ENCODE measurements at regions not wholly inside any gene's neighbourhood (a gene's known extent, or its start where the extent isn't known, plus 50 kb on each side); places are given as distances from the start of the nearest gene placed in this dataset.
"Not testable (repeated sequence)": the region's sequence is repeated elsewhere in the genome, so short reads cannot be mapped to it uniquely, and the experiment has no call there.

- not testable (repeated sequence) for DNase-seq
Observed at GRCh38 chr2:132220589-132220988, 58.8 kb upstream of the ANKRD30BL start.

- not testable (repeated sequence) for DNase-seq
Observed at GRCh38 chr2:132221886-132222285, 60.1 kb upstream of the ANKRD30BL start.

- DNase-seq, result no peak
Observed at GRCh38 chr2:132252191-132252893, 90.6 kb upstream of the ANKRD30BL start.

GRCh38 chr2:132252894-132253264, 91.1 kb upstream of the ANKRD30BL start:
- DNase-seq, result no peak

- DNase-seq, result no peak
Observed at GRCh38 chr2:132253496-132254305, 91.9 kb upstream of the ANKRD30BL start.

- DNase-seq, result not testable (repeated sequence)
Observed at GRCh38 chr2:132254306-132254919, 92.7 kb upstream of the ANKRD30BL start.

- no peak for DNase-seq
Observed at GRCh38 chr2:132255714-132256113, 94.0 kb upstream of the ANKRD30BL start.

GRCh38 chr2:132256251-132256902, 94.6 kb upstream of the ANKRD30BL start:
- no peak for DNase-seq

- not testable (repeated sequence) for DNase-seq
Observed at GRCh38 chr2:132256903-132257300, 95.2 kb upstream of the ANKRD30BL start.

GRCh38 chr2:132257301-132258171, 95.8 kb upstream of the ANKRD30BL start:
- DNase-seq, result not testable (repeated sequence)

GRCh38 chr2:132259276-132259675, 97.5 kb upstream of the ANKRD30BL start:
- DNase-seq, result not testable (repeated sequence)

- DNase-seq, result not testable (repeated sequence)
Observed at GRCh38 chr2:132265595-132265994, 103.8 kb upstream of the ANKRD30BL start.

GRCh38 chr2:132267105-132267497, 105.3 kb upstream of the ANKRD30BL start:
- DNase-seq, result no peak

GRCh38 chr2:132267498-132268283, 105.9 kb upstream of the ANKRD30BL start:
- not testable (repeated sequence) for DNase-seq

- DNase-seq, result peak; percentile 34 to 46
Observed at GRCh38 chr2:132268284-132268976, 106.7 kb upstream of the ANKRD30BL start.

- no peak for DNase-seq
Observed at GRCh38 chr2:132268977-132269523, 107.3 kb upstream of the ANKRD30BL start.

GRCh38 chr2:132270255-132270654, 108.5 kb upstream of the ANKRD30BL start:
- DNase-seq, result no peak

GRCh38 chr2:132270981-132271546, 109.3 kb upstream of the ANKRD30BL start:
- no peak for DNase-seq

GRCh38 chr2:132271794-132272193, 110.0 kb upstream of the ANKRD30BL start:
- DNase-seq, result not testable (repeated sequence)

GRCh38 chr2:132272713-132273112, 111.0 kb upstream of the ANKRD30BL start:
- DNase-seq, result no peak

All from stimulated activated CD4-positive, alpha-beta T cell treated with anti-CD3 and anti-CD28 coated beads, Interleukin-2, amount 100 ng/mL, for 24 hours (primary cell).